ENCODE measurements at regions not wholly inside any gene's neighbourhood (a gene's known extent, or its start where the extent isn't known, plus 50 kb on each side); places are given as distances from the start of the nearest gene placed in this dataset.

- Mint-ChIP-seq H3K4me1 (ENCODE audit: low read depth) (peaks cover 12% of the 10 kb centered on the region), H3K27ac (no peak overlapping the region), H3K4me3 (no peak overlapping the region), H3K27me3 (peaks cover 9% of the 10 kb centered on the region), H3K36me3 (ENCODE audit: low read depth) (no peaks in the 10 kb centered on the region), H3K9me3 (no peaks in the 10 kb centered on the region)
- ChIA-PET CTCF (interaction anchor here (0.8 to 10.5 kb wide), 52 partner anchors 9 to 555 kb away, joined by 3 to 224 read pairs (median 6); partner anchors contain the start of gene GCLC), POLR2A (interaction anchor here (1.1 kb wide), 1 partner anchor 34 kb away, joined by 5 read pairs; no protein-coding TSS in a partner anchor)
- TF ChIP-seq CTCF (IDR thresholded peaks at IDR 0.05): no peak
- no peak for ATAC-seq
- DNase-seq: no peak
- intact Hi-C loops (cut with micrococcal nuclease): loop anchor here (2.0 to 5.0 kb wide), 2 partner anchors 75 to 235 kb away; no protein-coding TSS in a partner anchor
Observed at GRCh38 chr6:53727748-53728147, 62.2 kb upstream of the KLHL31 start.

GRCh38 chr6:53725791-53726575 lies 60.4 kb upstream of the KLHL31 start:
- ChIA-PET POLR2A (no interaction called here), CTCF (interaction anchor here (0.6 to 10.5 kb wide), 31 partner anchors 7 to 862 kb away, joined by 3 to 224 read pairs (median 4); partner anchors contain the start of gene LRRC1)
- DNase-seq (peak; percentile 82), ATAC-seq (peak; percentile 92)
- Mint-ChIP-seq H3K27ac (no peak overlapping the region), H3K4me1 (ENCODE audit: low read depth) (peaks cover 7% of the 10 kb centered on the region), H3K4me3 (no peak overlapping the region), H3K9me3 (no peaks in the 10 kb centered on the region), H3K27me3 (peaks cover 11% of the 10 kb centered on the region), H3K36me3 (ENCODE audit: low read depth) (no peaks in the 10 kb centered on the region)
- TF ChIP-seq CTCF (IDR thresholded peaks at IDR 0.05): peak; percentile 82
- intact Hi-C loops (cut with micrococcal nuclease): loop anchor here (5.0 kb wide), 1 partner anchor 74 kb away; no protein-coding TSS in a partner anchor

- Mint-ChIP-seq H3K27me3 (peaks cover 11% of the 10 kb centered on the region), H3K9me3 (no peaks in the 10 kb centered on the region), H3K4me1 (ENCODE audit: low read depth) (peaks cover 7% of the 10 kb centered on the region), H3K4me3 (no peak overlapping the region), H3K36me3 (ENCODE audit: low read depth) (no peaks in the 10 kb centered on the region), H3K27ac (no peak overlapping the region)
- POLR2A ChIA-PET: interaction anchor here (0.6 kb wide), 1 partner anchor 72 kb away, joined by 3 read pairs; no protein-coding TSS in a partner anchor
- ATAC-seq: no peak
- intact Hi-C loops (cut with micrococcal nuclease): no loop called here
- no peak for TF ChIP-seq CTCF (IDR thresholded peaks at IDR 0.05)
- no peak for DNase-seq
- CTCF ChIA-PET: interaction anchor here (0.8 to 10.5 kb wide), 13 partner anchors 10 to 229 kb away, joined by 3 to 224 read pairs (median 9); no protein-coding TSS in a partner anchor
Observed at GRCh38 chr6:53724501-53724900, 58.9 kb upstream of the KLHL31 start.

- CTCF ChIA-PET: interaction anchor here (1.0 to 10.5 kb wide), 8 partner anchors 9 to 228 kb away, joined by 3 to 224 read pairs (median 5); no protein-coding TSS in a partner anchor
- Mint-ChIP-seq H3K4me3 (no peak overlapping the region), H3K4me1 (ENCODE audit: low read depth) (peaks cover 9% of the 10 kb centered on the region), H3K9me3 (no peaks in the 10 kb centered on the region), H3K27me3 (peaks cover 11% of the 10 kb centered on the region), H3K27ac (no peak overlapping the region), H3K36me3 (ENCODE audit: low read depth) (no peaks in the 10 kb centered on the region)
- POLR2A ChIA-PET: no interaction called here
- intact Hi-C loops (cut with micrococcal nuclease): no loop called here
- no peak for DNase-seq
- no peak for TF ChIP-seq CTCF (IDR thresholded peaks at IDR 0.05)
- no peak for ATAC-seq
Observed at GRCh38 chr6:53723331-53723730, 57.8 kb upstream of the KLHL31 start.

- Mint-ChIP-seq H3K36me3 (ENCODE audit: low read depth) (no peaks in the 10 kb centered on the region), H3K4me1 (ENCODE audit: low read depth) (peaks cover 9% of the 10 kb centered on the region), H3K27ac (no peak overlapping the region), H3K4me3 (no peak overlapping the region), H3K27me3 (peaks cover 14% of the 10 kb centered on the region), H3K9me3 (no peaks in the 10 kb centered on the region)
- intact Hi-C loops (cut with micrococcal nuclease): no loop called here
- ChIA-PET CTCF (interaction anchor here (1.1 to 10.5 kb wide), 6 partner anchors 9 to 246 kb away, joined by 3 to 224 read pairs (median 5); no protein-coding TSS in a partner anchor), POLR2A (interaction anchor here (1.1 kb wide), 1 partner anchor 40 kb away, joined by 3 read pairs; no protein-coding TSS in a partner anchor)
- DNase-seq (no peak), ATAC-seq (no peak)
- TF ChIP-seq CTCF (IDR thresholded peaks at IDR 0.05): no peak
Observed at GRCh38 chr6:53721766-53722165, 56.2 kb upstream of the KLHL31 start.
